ENCODE measurements at regions not wholly inside any gene's neighbourhood (a gene's known extent, or its start where the extent isn't known, plus 50 kb on each side); places are given as distances from the start of the nearest gene placed in this dataset.

GRCh38 chr10:120042705-120043104, 150.2 kb downstream of the SEC23IP start:
- TF ChIP-seq PAX5 (IDR thresholded peaks at IDR 0.05; ENCODE audit: insufficient read depth, low read length, severe bottlenecking) (no peak), POLR2A (IDR thresholded peaks at IDR 0.05; ENCODE audit: low read depth, low read length) (no peak), POLR2AphosphoS5 (IDR thresholded peaks at IDR 0.05; ENCODE audit: low read depth, low read length) (no peak), POU2F2 (IDR thresholded peaks at IDR 0.05; ENCODE audit: low read depth, low read length) (no peak)
